GM20000 (cell line): ENCODE measurements at regions not wholly inside any gene's neighbourhood (a gene's known extent, or its start where the extent isn't known, plus 50 kb on each side); places are given as distances from the start of the nearest gene placed in this dataset.

Source experiments
- DNase-seq: peaks from one replicate; pipeline ENCODE4 v3.0.0; 2012; ENCODE audit warnings: low spot score
- CTCF ChIP-seq: IDR thresholded peaks from 2 replicates; pipeline ENCODE4 v1.5.1; 2012; ENCODE audit warnings: mild to moderate bottlenecking, control low read depth; ENCODE audit errors: extremely low read depth, missing control alignments

GRCh38 chr10:71081229-71081560 is 131.2 kb upstream of the UNC5B start:
- no peak for TF ChIP-seq CTCF

GRCh38 chr10:71081912-71082311 is 130.5 kb upstream of the UNC5B start:
- TF ChIP-seq CTCF, result no peak
- DNase-seq, result no peak

More at GRCh38 chr10:71081229-71081560, 131.2 kb upstream of the UNC5B start:
- DNase-seq, result no peak

- no peak for TF ChIP-seq CTCF
- no peak for DNase-seq
These were observed 129.2 kb upstream of the UNC5B start for GRCh38 chr10:71082960-71083715.

GRCh38 chr10:71083716-71083975 is 128.7 kb upstream of the UNC5B start:
- no peak for DNase-seq
- no peak for TF ChIP-seq CTCF

GRCh38 chr10:71084061-71084817 is 128.1 kb upstream of the UNC5B start:
- TF ChIP-seq CTCF, result no peak

GRCh38 chr10:71084818-71085126 is 127.6 kb upstream of the UNC5B start:
- no peak for DNase-seq
- TF ChIP-seq CTCF, result no peak

More at GRCh38 chr10:71084061-71084817, 128.1 kb upstream of the UNC5B start:
- no peak for DNase-seq

- no peak for DNase-seq
- TF ChIP-seq CTCF, result no peak
These were observed 126.5 kb upstream of the UNC5B start for GRCh38 chr10:71085689-71086438.
